ENCODE measurements at regions not wholly inside any gene's neighbourhood (a gene's known extent, or its start where the extent isn't known, plus 50 kb on each side); places are given as distances from the start of the nearest gene placed in this dataset.

DNA sequence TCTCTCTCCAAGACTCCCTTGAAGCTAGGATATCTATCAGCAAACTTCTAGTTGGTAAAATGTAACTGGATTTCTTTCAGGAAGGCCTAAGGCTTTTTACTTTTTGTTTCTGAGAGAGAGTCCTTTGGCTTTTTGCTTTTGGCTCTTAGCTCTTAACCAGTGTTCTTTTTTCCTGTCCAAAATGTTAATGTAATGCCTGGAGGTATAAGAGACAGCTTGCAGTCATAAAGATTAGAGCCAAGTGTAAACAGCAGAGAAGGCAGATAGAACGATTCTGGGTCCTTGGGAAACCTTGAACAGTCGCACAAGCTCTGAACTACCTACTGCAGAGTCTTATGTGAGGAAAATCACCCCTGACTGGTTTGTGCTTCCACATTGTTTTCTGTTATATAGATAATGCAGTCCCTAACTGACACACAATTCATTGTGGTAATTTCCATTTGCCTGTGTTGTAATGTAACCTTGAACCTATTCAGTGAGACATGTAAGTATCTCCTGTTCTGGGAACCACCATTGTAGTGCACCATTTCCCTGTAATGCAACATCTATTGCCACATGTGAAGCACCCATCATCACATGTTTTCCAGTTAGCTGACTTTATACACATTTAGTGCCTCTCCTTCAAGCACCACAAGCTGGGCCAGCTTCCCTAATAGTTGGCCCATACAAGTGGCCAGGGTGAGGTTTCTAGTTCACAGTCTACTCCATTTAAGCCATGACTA lies 1311.9 kb downstream of the ROBO1 start:
- no peaks in the 10 kb centered on the region for H3K9me3 ChIP-seq (ENCODE audit: control insufficient read depth, low read depth, low read length)
- no peak for DNase-seq
- no peaks in the 10 kb centered on the region for H3K79me2 ChIP-seq (ENCODE audit: insufficient read depth, low read length)
- no peak overlapping the region for H3K23ac ChIP-seq (ENCODE audit: insufficient read length, low read depth, low read length)
- H4K20me1 ChIP-seq (ENCODE audit: control insufficient read depth, insufficient read depth, insufficient read length), result no peaks in the 10 kb centered on the region
- no peak overlapping the region for H3K4me2 ChIP-seq (ENCODE audit: insufficient read depth, insufficient read length, low read length)
- Mint-ChIP-seq H3K27ac (no peak overlapping the region), H3K4me1 (peaks cover 20 to 27% of the 10 kb centered on the region in 2 experiments), H3K27me3 (ENCODE audit: low read depth) (no peaks in the 10 kb centered on the region), H3K36me3 (ENCODE audit: insufficient read depth in 1 of 3, low read depth in 3 of 3) (peaks cover 2 to 9% (median 6%) of the 10 kb centered on the region in 3 experiments; a peak in 5 of 7 replicates), H3K9me3 (peaks cover 0 to 2% of the 10 kb centered on the region in 2 experiments; a peak in 1 of 5 replicates), H3K4me3 (no peak overlapping the region)
- no peak overlapping the region for H3K4ac ChIP-seq (ENCODE audit: low read depth, low read length)
- H3K23me2 ChIP-seq (ENCODE audit: insufficient read length, low read depth, low read length, poor library complexity, severe bottlenecking), result no peaks in the 10 kb centered on the region
- H2BK120ac ChIP-seq (ENCODE audit: low read depth, low read length, poor library complexity, severe bottlenecking), result no peak overlapping the region
- H4K8ac ChIP-seq (replicated peaks; ENCODE audit: insufficient read length, low read depth, low read length), result no peak overlapping the region
- TF ChIP-seq, protein P1, sequence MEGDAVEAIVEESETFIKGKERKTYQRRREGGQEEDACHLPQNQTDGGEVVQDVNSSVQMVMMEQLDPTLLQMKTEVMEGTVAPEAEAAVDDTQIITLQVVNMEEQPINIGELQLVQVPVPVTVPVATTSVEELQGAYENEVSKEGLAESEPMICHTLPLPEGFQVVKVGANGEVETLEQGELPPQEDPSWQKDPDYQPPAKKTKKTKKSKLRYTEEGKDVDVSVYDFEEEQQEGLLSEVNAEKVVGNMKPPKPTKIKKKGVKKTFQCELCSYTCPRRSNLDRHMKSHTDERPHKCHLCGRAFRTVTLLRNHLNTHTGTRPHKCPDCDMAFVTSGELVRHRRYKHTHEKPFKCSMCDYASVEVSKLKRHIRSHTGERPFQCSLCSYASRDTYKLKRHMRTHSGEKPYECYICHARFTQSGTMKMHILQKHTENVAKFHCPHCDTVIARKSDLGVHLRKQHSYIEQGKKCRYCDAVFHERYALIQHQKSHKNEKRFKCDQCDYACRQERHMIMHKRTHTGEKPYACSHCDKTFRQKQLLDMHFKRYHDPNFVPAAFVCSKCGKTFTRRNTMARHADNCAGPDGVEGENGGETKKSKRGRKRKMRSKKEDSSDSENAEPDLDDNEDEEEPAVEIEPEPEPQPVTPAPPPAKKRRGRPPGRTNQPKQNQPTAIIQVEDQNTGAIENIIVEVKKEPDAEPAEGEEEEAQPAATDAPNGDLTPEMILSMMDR (conservative IDR thresholded peaks at IDR 0.05), result no peak
- no peak overlapping the region for H2BK15ac ChIP-seq (ENCODE audit: low read depth, low read length)
- no peaks in the 10 kb centered on the region for H3K27me3 ChIP-seq (ENCODE audit: insufficient read depth, low read length)
- H2AK5ac ChIP-seq (ENCODE audit: insufficient read length, low read length), result no peak overlapping the region
- no peaks in the 10 kb centered on the region for H3K79me1 ChIP-seq (ENCODE audit: insufficient read depth, low read depth, low read length, poor library complexity, severe bottlenecking)
- H2BK20ac ChIP-seq (ENCODE audit: low read depth, low read length, poor library complexity, severe bottlenecking), result no peak overlapping the region
- no peak overlapping the region for H2BK12ac ChIP-seq (ENCODE audit: insufficient read length, low read depth, low read length)
- no peak overlapping the region for H3T11ph ChIP-seq (ENCODE audit: low read length)
- no peak overlapping the region for H3K9ac ChIP-seq (ENCODE audit: extremely low read depth, insufficient read length, low read length)
- H3K56ac ChIP-seq (ENCODE audit: insufficient read length, low read depth, low read length), result no peak overlapping the region
- peaks cover 3% of the 10 kb centered on the region; the same call in 1 of the 2 replicates for H3K4me1 ChIP-seq (ENCODE audit: insufficient read depth, low read length)
- H3K14ac ChIP-seq (ENCODE audit: insufficient read depth, low read length), result no peak overlapping the region
- no CpG with 5 or more reads among the region's 2 CpGs for WGBS (ENCODE audit: extremely low coverage, insufficient read length, low lambda C conversion rate)
- no peak overlapping the region for H4K5ac ChIP-seq (ENCODE audit: insufficient read length, low read depth, low read length)
- no peak overlapping the region for H4K91ac ChIP-seq (ENCODE audit: insufficient read length, low read depth, low read length)
- no peak overlapping the region for H3K27ac ChIP-seq (ENCODE audit: insufficient read length, low read depth, low read length)
- no peak overlapping the region for H2AFZ ChIP-seq (ENCODE audit: low read length)
- no peak overlapping the region for H2BK5ac ChIP-seq (ENCODE audit: insufficient read length, low read length)
- no peak overlapping the region for H3K18ac ChIP-seq (ENCODE audit: insufficient read length, low read depth, low read length)
